ENCODE measurements at regions not wholly inside any gene's neighbourhood (a gene's known extent, or its start where the extent isn't known, plus 50 kb on each side); places are given as distances from the start of the nearest gene placed in this dataset.

DNA sequence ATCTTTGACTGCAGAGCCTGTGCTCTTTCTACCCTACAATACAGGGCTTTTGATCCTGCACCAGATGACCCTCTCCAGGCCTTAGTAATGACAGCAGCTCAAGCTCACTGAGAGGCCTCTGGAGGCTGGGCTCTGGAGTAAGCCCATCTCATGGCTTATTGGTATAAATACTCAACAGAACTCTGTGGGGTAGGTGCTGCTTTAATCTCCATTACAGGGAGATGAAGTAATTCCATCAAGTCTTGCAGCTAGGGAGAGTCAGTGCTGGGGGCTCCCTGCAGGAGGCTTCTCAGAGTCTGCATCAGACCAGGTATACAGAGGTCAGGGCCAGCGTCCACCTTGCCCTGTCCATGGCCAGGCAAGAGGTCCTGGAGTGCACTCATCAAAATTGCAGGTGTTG lies 89.2 kb upstream of the SLC6A11 start:
- Histone ChIP-seq H4K20me1 (ENCODE audit: low read depth) (no peaks in the 10 kb centered on the region), H3K36me3 (no peaks in the 10 kb centered on the region), H3K4me2 (no peak overlapping the region), H2AFZ (replicated peaks) (no peak overlapping the region), H3K9ac (no peak overlapping the region), H3K27ac (no peak overlapping the region), H3K27me3 (no peaks in the 10 kb centered on the region), H3K79me2 (ENCODE audit: low read depth) (no peaks in the 10 kb centered on the region), H3K4me1 (no peaks in the 10 kb centered on the region), H3K4me3 (no peak overlapping the region), H3F3A (ENCODE audit: low read depth) (no peaks in the 10 kb centered on the region), H3K9me3 (ENCODE audit: low read depth) (no peaks in the 10 kb centered on the region)
- Mint-ChIP-seq H3K27ac (no peak overlapping the region), H3K27me3 (ENCODE audit: insufficient read depth, low read depth) (peaks cover 12% of the 10 kb centered on the region), H3K36me3 (no peaks in the 10 kb centered on the region), H3K4me3 (no peak overlapping the region), H3K4me1 (no peaks in the 10 kb centered on the region), H3K9me3 (peaks cover 7% of the 10 kb centered on the region)
- TF ChIP-seq, protein P1, sequence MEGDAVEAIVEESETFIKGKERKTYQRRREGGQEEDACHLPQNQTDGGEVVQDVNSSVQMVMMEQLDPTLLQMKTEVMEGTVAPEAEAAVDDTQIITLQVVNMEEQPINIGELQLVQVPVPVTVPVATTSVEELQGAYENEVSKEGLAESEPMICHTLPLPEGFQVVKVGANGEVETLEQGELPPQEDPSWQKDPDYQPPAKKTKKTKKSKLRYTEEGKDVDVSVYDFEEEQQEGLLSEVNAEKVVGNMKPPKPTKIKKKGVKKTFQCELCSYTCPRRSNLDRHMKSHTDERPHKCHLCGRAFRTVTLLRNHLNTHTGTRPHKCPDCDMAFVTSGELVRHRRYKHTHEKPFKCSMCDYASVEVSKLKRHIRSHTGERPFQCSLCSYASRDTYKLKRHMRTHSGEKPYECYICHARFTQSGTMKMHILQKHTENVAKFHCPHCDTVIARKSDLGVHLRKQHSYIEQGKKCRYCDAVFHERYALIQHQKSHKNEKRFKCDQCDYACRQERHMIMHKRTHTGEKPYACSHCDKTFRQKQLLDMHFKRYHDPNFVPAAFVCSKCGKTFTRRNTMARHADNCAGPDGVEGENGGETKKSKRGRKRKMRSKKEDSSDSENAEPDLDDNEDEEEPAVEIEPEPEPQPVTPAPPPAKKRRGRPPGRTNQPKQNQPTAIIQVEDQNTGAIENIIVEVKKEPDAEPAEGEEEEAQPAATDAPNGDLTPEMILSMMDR (IDR thresholded peaks at IDR 0.05): no peak
- TF ChIP-seq EZH2 (IDR thresholded peaks at IDR 0.05) (no peak), EZH2phosphoT487 (IDR thresholded peaks at IDR 0.05) (no peak)
- DNase-seq (ENCODE audit: low spot score): no peak

DNA sequence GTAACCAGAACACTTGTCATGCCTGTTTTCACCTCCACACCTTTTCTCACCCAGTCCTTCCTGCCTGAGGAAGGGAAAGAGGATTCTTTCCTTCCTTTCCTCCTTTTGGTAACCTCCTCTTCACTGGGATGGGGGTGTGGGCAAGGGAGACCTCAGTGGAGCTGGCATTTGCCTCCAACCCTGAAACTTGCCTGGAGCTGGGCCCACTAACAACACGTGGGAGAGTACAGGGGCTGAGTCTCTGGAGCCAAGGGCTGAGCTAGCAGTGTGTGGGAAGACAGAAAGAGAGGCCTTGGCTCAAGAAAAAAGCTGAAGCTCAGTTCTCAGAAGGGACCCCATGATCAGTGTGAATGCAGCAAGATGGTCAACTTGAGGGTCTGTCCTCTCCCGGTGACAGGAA lies 86.6 kb upstream of the SLC6A11 start:
- peaks cover 9% of the 10 kb centered on the region for H3K9me3 ChIP-seq (ENCODE audit: low read depth)
- no peak overlapping the region for H3K4me3 Mint-ChIP-seq
- no peak overlapping the region for H3K4me3 ChIP-seq
- H2AFZ ChIP-seq (replicated peaks): no peak overlapping the region
- H3K36me3 Mint-ChIP-seq: no peaks in the 10 kb centered on the region
- no peaks in the 10 kb centered on the region for H4K20me1 ChIP-seq (ENCODE audit: low read depth)
- H3K4me1 ChIP-seq: no peaks in the 10 kb centered on the region
- no peak overlapping the region for H3K27ac Mint-ChIP-seq
- TF ChIP-seq, protein P1 (IDR thresholded peaks at IDR 0.05): no peak
- no peak for TF ChIP-seq EZH2 (IDR thresholded peaks at IDR 0.05)
- TF ChIP-seq EZH2phosphoT487 (IDR thresholded peaks at IDR 0.05): no peak
- no peak overlapping the region for H3K27ac ChIP-seq
- H3K27me3 Mint-ChIP-seq (ENCODE audit: insufficient read depth, low read depth): peaks cover 12% of the 10 kb centered on the region
- H3F3A ChIP-seq (ENCODE audit: low read depth): no peaks in the 10 kb centered on the region
- H3K27me3 ChIP-seq: no peaks in the 10 kb centered on the region
- H3K4me2 ChIP-seq: no peak overlapping the region
- H3K9ac ChIP-seq: no peak overlapping the region
- H3K79me2 ChIP-seq (ENCODE audit: low read depth): no peaks in the 10 kb centered on the region
- no peaks in the 10 kb centered on the region for H3K4me1 Mint-ChIP-seq
- peaks cover 21% of the 10 kb centered on the region for H3K9me3 Mint-ChIP-seq
- H3K36me3 ChIP-seq: no peaks in the 10 kb centered on the region
- DNase-seq (ENCODE audit: low spot score): no peak

DNA sequence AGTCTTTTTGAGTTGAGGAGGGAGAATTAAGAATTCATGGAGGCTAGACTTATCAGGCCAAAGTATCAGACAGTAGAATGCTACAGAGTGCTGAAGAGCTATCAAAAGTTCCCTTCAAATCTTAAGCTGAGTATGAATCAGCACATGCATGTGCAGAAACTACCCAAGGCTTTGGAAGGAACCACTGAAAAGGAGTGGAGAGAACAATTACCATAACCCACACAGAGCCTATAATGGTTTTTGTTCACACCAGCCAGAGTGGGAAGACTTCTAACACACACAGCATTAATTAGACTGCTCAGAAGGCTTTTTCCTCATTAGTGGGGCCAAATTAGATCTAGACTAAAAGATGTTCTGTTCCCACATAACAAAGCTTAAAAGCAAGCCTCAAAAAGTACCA lies 83.7 kb upstream of the SLC6A11 start:
- Histone ChIP-seq H3K4me2 (no peak overlapping the region), H3K27ac (no peak overlapping the region), H3F3A (ENCODE audit: low read depth) (no peaks in the 10 kb centered on the region), H3K4me3 (no peak overlapping the region), H3K4me1 (no peaks in the 10 kb centered on the region), H4K20me1 (ENCODE audit: low read depth) (no peaks in the 10 kb centered on the region), H3K9me3 (ENCODE audit: low read depth) (peaks cover 9% of the 10 kb centered on the region), H3K36me3 (no peaks in the 10 kb centered on the region), H2AFZ (replicated peaks) (no peak overlapping the region), H3K27me3 (peaks cover 10% of the 10 kb centered on the region), H3K79me2 (ENCODE audit: low read depth) (no peaks in the 10 kb centered on the region), H3K9ac (no peak overlapping the region)
- no peak overlapping the region for H3K27ac Mint-ChIP-seq
- peaks cover 21% of the 10 kb centered on the region for H3K9me3 Mint-ChIP-seq
- no peaks in the 10 kb centered on the region for H3K4me1 Mint-ChIP-seq
- no peak for DNase-seq (ENCODE audit: low spot score)
- peaks cover 12% of the 10 kb centered on the region for H3K27me3 Mint-ChIP-seq (ENCODE audit: insufficient read depth, low read depth)
- no peaks in the 10 kb centered on the region for H3K36me3 Mint-ChIP-seq
- no peak overlapping the region for H3K4me3 Mint-ChIP-seq
- TF ChIP-seq EZH2phosphoT487 (IDR thresholded peaks at IDR 0.05): no peak
- TF ChIP-seq, protein P1 (IDR thresholded peaks at IDR 0.05): no peak
- TF ChIP-seq EZH2 (IDR thresholded peaks at IDR 0.05): no peak
